SK-N-SH (cell line): ENCODE measurements at regions not wholly inside any gene's neighbourhood (a gene's known extent, or its start where the extent isn't known, plus 50 kb on each side); places are given as distances from the start of the nearest gene placed in this dataset.

Source experiments
- FOXM1 ChIP-seq: IDR thresholded peaks from 2 replicates; pipeline ENCODE4 v1.4.0; 2012; ENCODE audit warnings: low read depth, mild to moderate bottlenecking
- GATA2 ChIP-seq: sonication (generic); formaldehyde crosslinking; IDR thresholded peaks from 2 replicates; pipeline ENCODE4 v1.5.0; 2020; ENCODE audit warnings: mild to moderate bottlenecking, missing genetic modification reagents
- MXI1 ChIP-seq: IDR thresholded peaks from 2 replicates; pipeline ENCODE4 v1.6.1; 2012; ENCODE audit warnings: mild to moderate bottlenecking, low read depth, low read length, improper control_type of control experiment
- POLR2AphosphoS5 ChIP-seq: IDR thresholded peaks from 2 replicates; pipeline ENCODE4 v1.6.1; 2012; ENCODE audit warnings: low read depth, low read length
- RAD21 ChIP-seq: IDR thresholded peaks from 2 replicates; pipeline ENCODE4 v1.6.1; 2012; ENCODE audit warnings: mild to moderate bottlenecking, low read length
- TAF1 ChIP-seq: IDR thresholded peaks from 2 replicates; pipeline ENCODE4 v1.6.1; 2012; ENCODE audit warnings: low read depth, mild to moderate bottlenecking, low read length, moderate library complexity, borderline replicate concordance
- TCF12 ChIP-seq: IDR thresholded peaks from 2 replicates; pipeline ENCODE4 v1.4.0; 2012
- TF ChIP-seq, protein P1 (sequence below): fragments of 200-600 bp; sonication (generic); IDR thresholded peaks from 2 replicates; pipeline ENCODE4 v1.6.1; 2017; ENCODE audit warnings: antibody characterized with exemption, mild to moderate bottlenecking, moderate library complexity

DNA sequence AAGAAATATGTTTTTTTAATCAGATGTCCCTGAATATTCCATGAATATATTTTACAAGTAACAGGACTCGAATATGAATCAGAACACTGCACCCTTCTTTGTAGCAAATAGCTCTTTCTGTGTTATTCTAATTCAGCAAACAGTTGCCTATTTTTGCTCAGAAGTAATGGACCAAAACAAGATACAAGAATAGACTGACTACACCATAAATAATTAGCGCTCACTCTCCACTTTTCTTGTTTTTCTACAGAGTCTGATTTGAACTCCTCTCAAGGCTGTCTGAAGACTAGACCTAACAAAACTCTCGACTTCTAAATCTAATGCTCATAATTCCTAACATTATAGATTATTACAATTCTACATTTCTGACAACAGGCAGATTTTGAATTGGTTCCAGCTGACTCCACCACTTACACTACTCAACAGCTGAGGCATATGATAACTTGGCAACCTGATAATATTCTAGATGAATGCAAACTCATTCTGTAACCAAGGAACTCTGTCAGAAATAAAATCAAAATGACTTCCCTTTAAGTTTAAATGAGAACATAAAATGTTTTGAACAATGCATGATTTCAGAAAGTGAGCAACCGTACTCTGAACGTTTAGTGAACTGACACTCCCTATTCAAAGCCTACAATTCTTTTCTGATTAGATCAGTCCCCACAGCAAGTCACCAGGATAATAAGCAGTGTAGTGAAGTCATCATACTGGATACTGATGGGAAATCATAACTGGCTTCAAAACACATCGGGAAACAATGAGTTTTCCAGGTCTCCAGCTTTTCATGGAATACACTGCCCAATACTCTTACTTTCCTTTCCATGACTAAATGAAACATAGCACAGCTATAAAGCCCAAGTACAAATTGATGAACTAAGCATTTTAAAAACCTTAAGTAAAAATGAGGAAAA is 114.2 kb upstream of the BEND6 start:
- TF ChIP-seq POLR2AphosphoS5 (peak; percentile 42; the same call in 1 of the 2 replicates), TCF12 (peak; percentile 81), TAF1 (0 out of 2 replicates have a peak, but pooled peaks have one; percentile 20), FOXM1 (no peak), RAD21 (no peak), GATA2 (CRISPR knock-in tag) (peak; percentile 58), MXI1 (peak; percentile 62; the same call in 1 of the 2 replicates)
- TF ChIP-seq, protein P1, sequence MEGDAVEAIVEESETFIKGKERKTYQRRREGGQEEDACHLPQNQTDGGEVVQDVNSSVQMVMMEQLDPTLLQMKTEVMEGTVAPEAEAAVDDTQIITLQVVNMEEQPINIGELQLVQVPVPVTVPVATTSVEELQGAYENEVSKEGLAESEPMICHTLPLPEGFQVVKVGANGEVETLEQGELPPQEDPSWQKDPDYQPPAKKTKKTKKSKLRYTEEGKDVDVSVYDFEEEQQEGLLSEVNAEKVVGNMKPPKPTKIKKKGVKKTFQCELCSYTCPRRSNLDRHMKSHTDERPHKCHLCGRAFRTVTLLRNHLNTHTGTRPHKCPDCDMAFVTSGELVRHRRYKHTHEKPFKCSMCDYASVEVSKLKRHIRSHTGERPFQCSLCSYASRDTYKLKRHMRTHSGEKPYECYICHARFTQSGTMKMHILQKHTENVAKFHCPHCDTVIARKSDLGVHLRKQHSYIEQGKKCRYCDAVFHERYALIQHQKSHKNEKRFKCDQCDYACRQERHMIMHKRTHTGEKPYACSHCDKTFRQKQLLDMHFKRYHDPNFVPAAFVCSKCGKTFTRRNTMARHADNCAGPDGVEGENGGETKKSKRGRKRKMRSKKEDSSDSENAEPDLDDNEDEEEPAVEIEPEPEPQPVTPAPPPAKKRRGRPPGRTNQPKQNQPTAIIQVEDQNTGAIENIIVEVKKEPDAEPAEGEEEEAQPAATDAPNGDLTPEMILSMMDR, result no peak
